PFSK-1 (cell line): ENCODE measurements at regions not wholly inside any gene's neighbourhood (a gene's known extent, or its start where the extent isn't known, plus 50 kb on each side); places are given as distances from the start of the nearest gene placed in this dataset.

ENCODE experiments used
- FOXP2 ChIP-seq: optimal IDR thresholded peaks from 2 replicates; pipeline ENCODE3; 2011; ENCODE audit warnings: borderline replicate concordance, control low read depth, inconsistent platforms; ENCODE audit not compliant: insufficient read depth; ENCODE audit errors: extremely low read length, extremely low read depth
- POLR2AphosphoS5 ChIP-seq: IDR thresholded peaks from 2 replicates; pipeline ENCODE4 v1.6.1; 2012; ENCODE audit warnings: low read depth, mild to moderate bottlenecking, control low read depth, low read length, moderate library complexity
- REST ChIP-seq, 2 experiments: IDR thresholded peaks; 2 replicates each; pipeline versions ENCODE4 v1.6.1 to v1.8.0; 2011 to 2012; ENCODE audit warnings: low read depth in 2 of 2, low read length in 2 of 2, control low read depth in 1 of 2, inconsistent platforms in 1 of 2, mild to moderate bottlenecking in 1 of 2, moderate library complexity in 1 of 2; ENCODE audit not compliant: insufficient read depth in 1 of 2
- SIN3A ChIP-seq: IDR thresholded peaks from 2 replicates; pipeline ENCODE4 v1.6.1; 2012; ENCODE audit warnings: mild to moderate bottlenecking, low read length, moderate library complexity, borderline replicate concordance; ENCODE audit not compliant: insufficient read depth
- TAF1 ChIP-seq: IDR thresholded peaks from 2 replicates; pipeline ENCODE4 v1.6.1; 2012; ENCODE audit warnings: low read length, control low read depth, borderline replicate concordance; ENCODE audit not compliant: insufficient read depth

- TF ChIP-seq POLR2AphosphoS5 (no peak), TAF1 (no peak), REST (IDR thresholded peaks at IDR 0.05; ENCODE audit: insufficient read depth in 1 of 2, low read depth in 2 of 2, low read length in 2 of 2) (no peak), SIN3A (no peak), FOXP2 (no peak)
Measured at GRCh38 chr12:97876780-97877179, 414.2 kb downstream of the RMST start.
